ENCODE measurements at regions not wholly inside any gene's neighbourhood (a gene's known extent, or its start where the extent isn't known, plus 50 kb on each side); places are given as distances from the start of the nearest gene placed in this dataset.

DNA sequence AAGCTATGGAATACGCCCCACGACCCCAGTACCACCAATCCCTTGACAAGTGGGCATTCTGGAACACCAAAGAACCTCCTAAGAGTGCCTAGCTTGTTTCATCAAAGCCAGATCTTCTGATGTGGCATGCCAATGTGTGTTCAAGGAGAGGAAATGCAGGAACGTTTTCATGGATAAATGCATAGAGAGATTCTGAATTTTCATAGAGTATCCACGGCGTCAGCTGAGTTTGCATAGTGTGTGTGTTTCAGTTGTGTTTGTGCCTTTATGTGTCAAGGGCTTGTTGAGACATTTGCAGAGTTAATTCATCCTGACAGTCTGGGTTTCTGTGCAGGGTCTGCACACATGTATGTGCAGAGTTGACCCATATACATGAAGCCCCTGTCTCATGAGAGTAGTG lies 172.7 kb upstream of the LRFN2 start:
- no peak for DNase-seq (ENCODE audit: low read depth in 3 of 3, low spot score in 2 of 3)

DNA sequence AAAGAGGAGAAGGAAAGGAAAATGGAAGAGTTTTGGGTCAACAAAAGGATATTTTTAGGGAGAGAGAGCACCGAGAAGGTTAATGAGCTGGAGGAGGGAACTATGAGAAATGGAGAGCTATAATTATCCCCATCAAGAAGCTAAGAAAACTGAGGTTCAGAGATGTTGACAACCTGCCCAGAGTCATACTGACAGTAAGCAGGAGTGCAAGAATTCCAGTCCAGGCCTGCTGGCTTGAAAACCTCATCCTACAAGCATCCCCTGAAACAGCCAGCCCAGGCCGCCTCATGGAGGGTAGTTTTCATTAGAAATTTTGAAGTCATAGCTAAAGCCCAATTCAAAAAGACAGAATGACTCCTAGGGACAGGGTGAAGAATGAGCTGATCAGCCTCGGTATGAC lies 172.1 kb upstream of the LRFN2 start:
- DNase-seq (ENCODE audit: low read depth in 3 of 3, low spot score in 2 of 3), result no peak

DNA sequence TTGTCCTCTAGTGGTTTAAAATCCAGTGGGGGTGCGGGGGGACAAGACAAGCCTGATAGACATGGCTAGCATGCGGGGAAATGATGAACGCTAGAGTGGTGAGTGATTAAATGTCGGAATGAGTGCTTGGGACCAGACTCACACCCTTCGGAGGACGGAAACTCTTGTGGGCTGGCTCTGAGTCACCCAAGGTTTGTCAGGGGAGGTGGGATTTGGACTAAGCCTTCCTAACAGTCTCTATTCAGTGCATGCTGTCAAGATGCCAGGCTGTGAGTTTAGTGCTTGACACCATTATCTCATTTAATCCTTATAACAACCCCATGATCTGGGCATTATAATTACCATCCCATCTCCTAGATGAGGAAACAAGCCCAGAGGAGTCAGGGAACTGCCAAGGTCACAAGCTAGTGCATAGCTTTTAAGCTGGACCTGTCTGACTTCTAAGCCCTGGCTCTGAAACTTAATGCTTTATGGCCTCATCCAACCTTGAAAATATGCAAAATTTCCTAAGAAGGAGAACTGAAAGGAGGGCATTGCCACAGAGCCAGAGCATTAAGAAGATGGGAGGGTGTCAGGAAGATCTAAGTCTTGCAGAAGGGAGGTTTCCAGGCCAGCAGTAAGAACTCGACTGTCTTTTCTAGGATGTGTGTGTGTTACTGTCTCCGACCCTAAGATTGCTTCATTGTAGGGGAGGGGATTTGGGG lies 168.7 kb upstream of the LRFN2 start:
- no peak for DNase-seq (ENCODE audit: low read depth in 3 of 3, low spot score in 2 of 3)

DNA sequence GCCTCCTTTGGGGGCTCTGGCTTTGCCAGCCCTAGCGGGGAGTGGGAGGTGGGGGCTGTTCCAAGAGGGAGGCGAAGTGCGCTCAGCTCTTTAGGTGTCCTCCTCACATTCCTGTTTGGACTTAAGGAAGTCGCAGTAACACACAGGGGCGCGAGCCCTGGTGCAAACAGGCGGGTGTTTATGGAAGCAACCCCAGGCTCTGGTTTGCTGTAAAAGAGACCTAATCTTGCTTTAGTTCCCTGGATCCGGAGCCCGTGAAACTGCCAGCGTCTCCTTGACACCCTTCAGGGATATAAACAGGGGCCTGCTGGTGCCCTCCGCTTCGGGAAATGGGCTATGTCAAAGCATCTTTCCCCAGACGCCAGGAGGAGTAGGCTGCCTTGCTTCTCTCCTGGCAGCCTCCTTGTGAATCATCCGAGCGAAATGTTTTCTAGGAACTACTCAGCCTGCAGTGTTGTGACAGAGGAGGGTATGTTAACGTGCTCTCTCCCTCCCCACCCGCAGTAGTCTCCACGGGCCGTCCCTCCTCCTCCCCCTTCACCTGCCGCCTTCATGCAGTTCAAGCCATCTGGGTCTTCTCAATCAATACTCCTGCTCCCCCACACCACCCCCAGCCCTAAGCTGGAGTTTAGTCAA lies 168.0 kb upstream of the LRFN2 start:
- no peak for DNase-seq (ENCODE audit: low read depth in 3 of 3, low spot score in 2 of 3)

DNA sequence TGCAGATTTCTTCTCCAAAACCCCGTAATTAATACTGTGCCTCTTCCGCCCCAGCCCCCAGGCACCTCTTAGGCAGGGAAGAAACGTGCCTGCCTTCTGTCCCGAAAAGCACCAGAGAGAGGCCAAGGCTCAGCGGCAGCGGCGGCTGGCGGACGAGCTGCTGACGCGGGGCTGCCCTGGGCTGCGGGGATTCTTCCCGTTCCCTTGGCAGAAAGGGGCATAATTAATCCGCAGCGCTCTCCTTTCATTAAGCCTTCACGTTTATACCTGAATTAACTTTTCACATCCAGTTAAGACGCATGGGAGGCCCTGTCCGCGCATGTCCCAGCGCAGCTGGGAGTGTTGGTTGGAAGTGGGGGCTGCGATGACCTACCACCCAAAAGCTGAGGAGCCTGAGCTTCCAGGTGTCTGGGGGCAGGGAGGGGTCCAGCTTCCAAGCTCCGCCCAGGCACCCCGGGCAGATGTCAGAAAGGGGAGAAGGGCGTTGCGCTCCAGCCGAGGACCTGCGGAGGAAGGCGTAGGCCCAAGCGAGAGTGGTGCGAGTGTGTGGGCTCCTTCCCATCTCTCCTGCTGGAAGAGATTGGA lies 167.4 kb upstream of the LRFN2 start:
- no peak for DNase-seq (ENCODE audit: low read depth in 3 of 3, low spot score in 2 of 3)

DNA sequence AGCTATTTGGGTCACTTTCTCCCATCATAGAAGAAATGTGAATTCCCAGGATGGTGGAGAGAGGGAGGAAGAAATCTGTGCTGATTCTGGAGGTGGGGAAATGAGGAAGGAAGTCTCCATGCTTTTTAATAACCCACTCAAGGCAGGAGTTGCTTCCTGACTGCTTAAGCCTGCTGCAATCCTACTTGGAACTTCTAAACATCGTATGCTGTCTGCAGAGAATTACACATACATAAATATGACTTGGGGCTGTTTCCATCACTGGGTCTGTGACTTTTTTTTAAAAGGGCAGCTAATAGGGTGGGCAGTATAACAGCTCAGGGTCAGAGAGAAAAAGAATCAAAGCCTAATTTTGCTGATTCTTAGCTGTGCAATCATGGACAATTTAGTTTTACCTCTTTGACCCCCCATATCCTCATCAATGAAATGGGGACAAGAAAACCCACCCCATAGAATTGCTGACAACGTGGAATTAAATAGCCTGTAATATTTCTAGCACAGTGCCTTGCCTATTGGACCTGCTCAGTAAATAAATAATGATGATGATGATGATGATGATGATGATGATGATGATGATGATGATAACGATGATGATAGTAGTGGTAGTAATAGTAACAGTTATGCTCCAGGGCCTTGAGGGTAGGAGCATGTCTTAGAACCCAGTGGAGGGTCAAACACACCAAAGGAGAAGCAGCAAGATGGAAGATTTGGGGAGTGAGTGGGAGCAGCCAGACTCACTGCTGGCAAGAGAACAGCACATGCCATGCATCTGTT lies 166.7 kb upstream of the LRFN2 start:
- no peak for DNase-seq (ENCODE audit: low read depth in 3 of 3, low spot score in 2 of 3)

DNA sequence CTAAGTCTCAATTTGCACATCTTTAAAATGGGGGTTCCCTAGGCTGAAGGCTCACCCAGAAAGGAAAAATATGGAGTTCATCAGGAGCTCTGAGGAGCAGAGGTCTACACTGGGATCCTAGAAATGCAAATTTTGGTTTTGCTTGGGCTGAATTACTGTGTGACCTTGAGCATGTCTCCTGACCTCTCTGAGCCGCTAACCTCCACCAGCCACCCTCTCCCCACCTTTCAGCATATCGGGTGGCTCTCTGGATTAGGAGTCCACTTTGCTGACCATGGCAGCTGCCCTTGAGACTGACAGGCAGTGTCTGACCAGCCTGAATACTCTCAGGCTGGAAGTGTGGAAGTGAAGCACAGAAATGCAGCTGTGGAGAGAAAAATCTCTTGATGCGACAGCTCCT lies 165.9 kb upstream of the LRFN2 start:
- no peak for DNase-seq (ENCODE audit: low read depth in 3 of 3, low spot score in 2 of 3)

DNA sequence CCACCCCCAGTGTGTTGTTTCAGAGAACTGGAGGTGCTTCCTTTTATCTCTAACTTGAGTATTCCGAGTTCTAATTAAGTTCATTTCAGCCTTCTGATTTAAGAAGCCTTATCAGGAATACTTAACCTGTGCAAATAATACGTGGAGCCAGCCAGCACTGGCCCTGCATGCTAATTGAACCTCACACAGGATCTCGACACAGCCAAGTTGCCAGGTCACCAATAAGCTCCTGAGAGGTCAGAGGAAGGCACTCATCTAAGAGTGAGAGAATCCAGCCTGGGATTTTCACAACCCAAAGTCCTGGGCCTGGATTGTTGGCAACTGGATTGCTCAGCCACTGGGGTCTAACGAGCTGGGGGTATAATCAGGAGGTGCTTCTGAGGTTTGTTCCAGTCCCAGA lies 157.7 kb upstream of the LRFN2 start:
- DNase-seq (ENCODE audit: low read depth in 3 of 3, low spot score in 2 of 3), result no peak

DNA sequence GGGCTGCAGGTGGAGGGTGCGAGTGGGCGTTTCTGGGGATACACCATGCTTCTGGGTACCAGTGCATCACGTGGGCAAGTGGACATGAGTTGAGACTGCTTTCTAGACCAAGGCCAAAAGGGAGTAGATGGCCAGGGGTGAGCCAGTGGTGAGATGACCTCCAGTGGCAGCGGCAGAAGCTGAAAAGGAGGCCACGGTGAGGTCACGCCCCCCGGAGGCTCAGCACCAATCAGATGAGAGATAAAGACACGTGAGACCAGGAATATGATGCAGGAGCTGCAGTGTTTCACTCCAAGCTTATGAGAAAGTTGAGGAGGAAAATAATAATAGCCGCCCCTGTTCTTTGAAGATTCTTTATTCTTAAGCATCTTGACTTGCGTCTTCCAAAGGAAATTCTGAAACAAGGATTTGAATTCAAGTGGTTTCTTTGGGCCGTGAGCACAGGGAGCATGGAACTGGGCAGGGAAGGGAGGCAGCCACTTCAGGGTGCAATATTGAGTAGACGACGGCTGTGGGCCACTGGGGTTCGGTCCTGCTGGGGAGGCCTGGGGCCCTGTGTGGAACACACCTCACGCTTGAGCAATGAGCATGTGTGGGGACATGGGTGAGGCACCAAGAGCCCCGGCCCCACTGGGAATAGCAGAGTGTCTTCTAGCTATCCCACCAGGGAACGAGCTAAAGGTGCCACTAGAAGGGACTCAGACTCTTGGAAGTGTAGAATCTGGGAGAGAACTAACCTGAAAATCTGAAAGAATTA lies 156.7 kb upstream of the LRFN2 start:
- DNase-seq (ENCODE audit: low read depth in 3 of 3, low spot score in 2 of 3), result no peak

DNA sequence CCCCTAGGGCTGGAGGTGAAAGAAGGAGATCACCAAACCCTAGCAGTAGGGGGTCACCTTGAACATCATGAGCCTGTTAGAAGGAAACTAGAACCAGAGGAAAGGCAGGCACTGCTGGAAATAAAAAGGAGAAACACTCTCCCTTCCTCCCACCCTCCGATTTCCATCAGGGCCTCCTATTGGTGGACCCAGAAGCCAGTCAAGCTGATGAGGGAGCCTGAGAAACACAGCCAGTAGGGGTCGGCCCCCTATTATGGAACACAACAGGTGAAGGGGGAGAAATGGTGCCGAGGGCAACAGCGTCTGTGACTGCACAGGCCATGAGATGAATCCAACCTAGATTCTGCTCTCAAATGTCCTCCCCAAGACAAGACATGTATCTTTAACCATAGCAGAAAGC lies 156.1 kb upstream of the LRFN2 start:
- no peak for DNase-seq (ENCODE audit: low read depth in 3 of 3, low spot score in 2 of 3)

DNA sequence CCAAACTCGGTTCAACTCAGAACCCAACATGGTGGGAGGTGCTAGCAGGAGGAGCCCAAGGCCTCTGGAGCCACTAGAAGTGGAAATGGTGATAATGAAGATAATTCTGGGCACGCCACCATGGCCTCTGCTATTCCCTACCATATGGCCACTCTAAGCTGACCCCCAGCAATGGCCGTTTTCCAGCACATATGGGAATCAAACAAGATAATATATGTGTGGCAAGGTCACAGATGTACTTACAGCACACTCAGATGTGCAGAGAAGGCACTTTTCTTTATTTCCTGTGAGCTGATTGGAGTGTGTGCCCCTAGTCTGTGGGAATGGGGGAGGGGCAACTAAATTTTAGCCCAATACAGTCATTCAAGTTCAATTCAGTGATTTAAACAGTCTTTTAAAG lies 153.4 kb upstream of the LRFN2 start:
- DNase-seq (ENCODE audit: low read depth in 3 of 3, low spot score in 2 of 3), result no peak

DNA sequence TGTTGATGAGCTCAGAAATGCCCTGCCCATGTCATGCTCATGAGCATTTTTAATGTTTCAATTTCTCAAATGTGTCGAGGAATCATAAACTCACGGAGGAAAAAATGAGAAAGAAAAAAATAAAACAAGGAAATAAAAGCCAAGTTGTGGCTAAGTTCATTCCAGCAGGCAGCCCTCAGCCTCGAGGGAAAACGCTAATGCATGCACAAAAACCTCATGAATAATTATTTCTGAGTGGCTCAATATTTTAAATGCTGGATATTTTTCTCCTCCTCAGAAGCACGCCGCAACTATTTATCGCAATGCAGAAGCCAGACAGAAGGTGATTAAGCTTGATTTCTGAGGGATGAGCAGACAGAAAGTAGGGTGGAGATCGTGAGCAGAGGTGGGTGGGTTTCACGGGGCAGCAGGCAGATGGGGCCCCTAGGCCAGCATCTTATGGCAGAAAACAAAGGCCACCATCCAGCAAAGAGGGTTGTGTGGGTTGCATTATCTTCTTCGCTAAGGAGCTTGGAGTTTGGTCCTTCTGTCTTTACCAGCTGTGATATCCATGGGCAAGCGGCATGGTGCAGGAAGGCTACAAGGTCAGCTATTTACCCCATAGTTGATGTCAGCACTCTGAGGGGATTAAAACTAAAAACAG lies 151.5 kb upstream of the LRFN2 start:
- no peak for DNase-seq (ENCODE audit: low read depth in 3 of 3, low spot score in 2 of 3)

DNA sequence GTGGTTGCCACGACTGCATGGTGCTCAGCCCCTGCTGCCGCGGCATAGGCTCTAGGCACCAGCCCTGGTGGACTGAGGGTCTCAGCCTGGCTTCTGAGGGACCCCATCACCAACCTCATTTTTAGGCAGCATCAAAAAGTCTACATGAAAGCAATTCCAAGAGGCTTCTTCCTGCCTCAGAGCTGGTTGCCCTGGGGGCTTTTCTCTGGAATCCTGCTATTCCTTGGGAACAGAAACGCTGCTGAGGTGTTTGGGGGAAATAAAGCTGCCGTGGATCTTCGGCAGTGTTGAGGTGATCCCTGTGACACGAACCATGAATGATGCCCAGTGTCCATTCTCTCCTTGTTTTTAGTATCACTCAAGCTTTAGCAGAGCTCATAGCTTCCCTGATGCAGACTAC lies 148.4 kb upstream of the LRFN2 start:
- no peak for DNase-seq (ENCODE audit: low read depth in 3 of 3, low spot score in 2 of 3)

DNA sequence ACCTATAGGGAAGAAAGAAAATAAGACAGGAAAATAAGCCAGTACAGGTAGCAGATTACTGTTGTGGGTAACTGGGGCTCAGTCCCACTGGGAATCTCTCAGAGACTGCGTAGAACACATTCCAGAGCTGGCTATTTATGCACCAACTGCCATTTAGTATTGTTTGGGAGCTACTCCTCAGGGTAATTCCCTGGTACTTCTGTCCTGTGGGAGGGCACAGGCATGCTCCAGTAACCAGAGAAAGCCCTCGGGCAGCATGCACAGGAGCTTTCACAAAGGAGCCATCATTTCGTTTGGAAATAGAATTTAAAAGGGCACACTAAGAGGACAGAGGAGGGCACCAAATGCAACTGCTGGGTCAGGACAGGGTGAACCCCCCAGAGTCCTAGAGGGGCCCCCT lies 148.0 kb upstream of the LRFN2 start:
- DNase-seq (ENCODE audit: low read depth in 3 of 3, low spot score in 2 of 3), result no peak

DNA sequence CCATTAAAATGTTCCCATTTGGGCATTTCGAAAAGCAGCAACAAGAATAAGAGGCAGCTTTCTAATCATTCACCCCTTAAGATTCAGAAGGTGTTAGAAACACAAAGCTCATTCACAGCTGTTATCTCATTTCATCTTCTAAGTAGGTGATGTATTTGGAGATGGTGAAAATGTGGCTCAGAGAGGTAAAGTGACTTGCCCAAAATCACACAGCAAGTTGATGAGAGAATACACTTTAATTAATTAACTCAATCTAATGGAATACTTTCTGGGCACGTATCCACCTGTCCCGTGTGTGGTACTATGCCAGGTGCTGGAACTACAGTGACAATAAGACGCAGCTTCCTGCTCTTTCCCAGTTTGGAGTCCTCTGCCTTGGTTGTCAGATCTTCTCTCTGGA lies 147.4 kb upstream of the LRFN2 start:
- DNase-seq (ENCODE audit: low read depth in 3 of 3, low spot score in 2 of 3), result no peak

DNA sequence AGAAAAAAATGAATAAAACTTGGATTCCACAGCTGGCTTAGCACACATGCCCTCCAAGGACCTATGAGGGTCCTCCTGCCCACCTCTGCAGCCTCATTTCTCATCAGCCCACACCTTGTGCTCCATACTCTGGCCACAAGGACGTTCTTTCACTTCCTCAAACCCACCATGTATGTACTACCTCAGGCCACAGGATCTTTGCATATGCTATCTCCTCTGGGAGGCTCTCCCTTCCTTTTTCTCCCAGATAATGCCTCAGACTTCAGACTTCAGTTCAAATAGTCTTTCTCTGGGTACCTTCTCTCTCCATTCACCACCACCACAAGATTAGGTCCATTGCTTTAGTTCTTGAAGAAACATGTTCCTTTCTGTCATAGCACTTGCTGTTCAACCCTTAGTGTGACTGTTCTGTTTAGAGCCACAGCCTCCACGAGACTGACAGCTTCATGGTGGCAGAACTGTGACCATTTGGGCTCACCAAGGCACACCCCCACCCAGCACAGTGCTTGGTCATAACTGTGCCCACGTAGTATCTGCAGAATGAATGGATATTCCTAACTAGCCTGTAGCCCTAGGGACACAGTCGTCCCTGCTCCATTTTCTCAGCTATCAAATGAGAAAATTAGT lies 146.7 kb upstream of the LRFN2 start:
- no peak for DNase-seq (ENCODE audit: low read depth in 3 of 3, low spot score in 2 of 3)

DNA sequence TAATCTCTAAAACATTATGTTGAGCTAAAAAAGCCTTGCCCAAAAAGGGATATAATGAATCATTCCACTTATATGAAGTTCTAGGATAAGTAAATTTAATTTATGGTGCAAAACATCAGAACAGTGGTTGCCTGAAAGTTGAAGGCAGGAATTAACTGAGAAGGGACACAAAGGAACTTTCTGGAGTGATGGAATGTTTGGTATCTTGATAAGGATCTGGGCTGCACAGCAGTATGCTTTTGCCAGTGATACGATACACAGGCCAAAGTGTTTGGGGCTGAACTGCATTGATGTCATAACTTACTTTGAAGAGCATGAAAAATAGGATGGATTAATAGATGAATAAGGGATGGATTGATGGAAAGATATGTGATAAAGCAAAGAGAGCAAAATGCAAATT lies 146.1 kb upstream of the LRFN2 start:
- DNase-seq (ENCODE audit: low read depth in 3 of 3, low spot score in 2 of 3), result no peak

DNA sequence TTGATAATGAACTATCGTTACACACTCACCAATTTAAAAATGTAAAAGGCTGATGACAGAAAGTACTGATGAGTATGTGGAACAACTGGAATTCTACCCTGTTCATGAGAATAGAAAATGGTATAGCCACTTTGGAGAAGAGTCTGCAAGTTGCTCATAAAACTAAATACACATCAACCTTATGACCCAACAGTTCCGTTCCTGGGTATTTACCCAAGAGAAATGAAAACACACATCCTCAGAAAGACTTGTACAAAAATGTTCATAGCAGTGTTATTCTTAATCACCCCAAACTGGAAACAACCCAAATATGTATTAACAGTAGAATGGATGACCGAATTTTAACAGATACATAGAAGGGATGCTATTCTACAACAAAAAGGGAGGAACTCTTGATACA lies 145.7 kb upstream of the LRFN2 start:
- DNase-seq (ENCODE audit: low read depth in 3 of 3, low spot score in 2 of 3), result no peak

DNA sequence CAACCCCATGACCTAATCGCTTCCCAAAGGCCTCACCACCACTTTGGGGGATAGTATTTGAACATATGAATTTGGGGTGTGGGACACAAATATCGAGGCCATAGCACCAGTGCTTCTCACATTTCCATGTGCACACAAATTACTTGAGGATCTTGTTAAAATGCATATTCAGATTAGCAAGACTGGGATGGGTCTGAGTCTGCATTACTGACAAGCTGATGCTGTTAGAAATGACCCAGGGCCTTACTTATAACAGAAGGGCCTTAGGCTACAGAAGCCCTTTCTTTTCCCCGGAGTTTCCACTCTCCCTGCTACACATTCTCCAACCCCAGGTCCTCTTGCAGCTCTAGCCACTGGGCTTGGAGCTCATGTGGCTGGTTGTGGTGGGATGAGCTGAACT lies 141.5 kb upstream of the LRFN2 start:
- DNase-seq (ENCODE audit: low read depth in 3 of 3, low spot score in 2 of 3), result no peak

DNA sequence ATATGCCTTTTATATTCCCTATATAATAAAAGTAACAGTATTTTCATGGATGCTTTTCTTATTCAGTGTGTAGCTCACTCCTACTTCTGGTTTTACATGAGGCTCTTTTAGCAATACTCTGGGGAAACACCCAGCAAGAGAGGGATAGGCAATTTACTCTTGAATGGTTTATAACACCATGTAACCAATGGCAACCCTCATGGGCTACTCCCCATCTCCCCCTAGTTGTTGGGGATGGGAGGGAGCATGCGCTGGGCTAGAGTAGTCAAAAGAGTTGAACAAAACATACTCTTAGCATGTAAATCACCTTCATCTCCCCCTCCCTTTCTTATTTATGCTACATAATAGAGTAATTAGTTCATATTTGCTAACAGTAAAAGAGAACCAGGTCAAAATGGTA lies 140.1 kb upstream of the LRFN2 start:
- DNase-seq (ENCODE audit: low read depth in 3 of 3, low spot score in 2 of 3), result no peak
